ENCODE measurements at regions not wholly inside any gene's neighbourhood (a gene's known extent, or its start where the extent isn't known, plus 50 kb on each side); places are given as distances from the start of the nearest gene placed in this dataset.

GRCh38 chr1:68919075-68919474, 422.2 kb upstream of the DEPDC1 start:
- Mint-ChIP-seq H3K36me3 (no peaks in the 10 kb centered on the region), H3K4me1 (peaks cover 12% of the 10 kb centered on the region), H3K27ac (no peak overlapping the region), H3K9me3 (no peaks in the 10 kb centered on the region), H3K4me3 (no peak overlapping the region), H3K27me3 (ENCODE audit: low read depth) (no peaks in the 10 kb centered on the region)
- ChIA-PET POLR2A (no interaction called here), CTCF (no interaction called here)
- ATAC-seq (no peak), DNase-seq (ENCODE audit: low spot score) (no peak)
- TF ChIP-seq MYBL2 (CRISPR knock-in tag; IDR thresholded peaks at IDR 0.05) (no peak), MAX (CRISPR knock-in tag; IDR thresholded peaks at IDR 0.05) (no peak), ZMAT4 (CRISPR knock-in tag; IDR thresholded peaks at IDR 0.05) (no peak), PRDM15 (CRISPR knock-in tag; IDR thresholded peaks at IDR 0.05) (no peak), ARID4B (CRISPR knock-in tag; IDR thresholded peaks at IDR 0.05; ENCODE audit: borderline replicate concordance) (no peak), E2F1 (CRISPR knock-in tag; IDR thresholded peaks at IDR 0.05) (no peak), ATF2 (CRISPR knock-in tag; IDR thresholded peaks at IDR 0.05; ENCODE audit: borderline replicate concordance, low read depth) (no peak), SP1 (CRISPR knock-in tag; conservative IDR thresholded peaks at IDR 0.05) (no peak), ZNF138 (CRISPR knock-in tag; conservative IDR thresholded peaks at IDR 0.05) (no peak), FOXP4 (CRISPR knock-in tag; IDR thresholded peaks at IDR 0.05) (no peak), JAZF1 (CRISPR knock-in tag; IDR thresholded peaks at IDR 0.05) (no peak), ZNF281 (CRISPR knock-in tag; IDR thresholded peaks at IDR 0.05) (no peak), ZNF512 (CRISPR knock-in tag; IDR thresholded peaks at IDR 0.05; ENCODE audit: borderline replicate concordance) (no peak), PREB (CRISPR knock-in tag; IDR thresholded peaks at IDR 0.05; ENCODE audit: borderline replicate concordance) (no peak), ZBTB43 (CRISPR knock-in tag; IDR thresholded peaks at IDR 0.05) (no peak)

Measured in WTC11 (cell line).